Skin of body (tissue), 1 donor: ENCODE measurements at regions not wholly inside any gene's neighbourhood (a gene's known extent, or its start where the extent isn't known, plus 50 kb on each side); places are given as distances from the start of the nearest gene placed in this dataset.
A peak's percentile ranks its signal among the peaks of the same experiment; 100 is the strongest.

Source experiments
- DNase-seq: peaks from one replicate; lab custom pipeline; 2025; lab: John Stamatoyannopoulos, UW

DNA sequence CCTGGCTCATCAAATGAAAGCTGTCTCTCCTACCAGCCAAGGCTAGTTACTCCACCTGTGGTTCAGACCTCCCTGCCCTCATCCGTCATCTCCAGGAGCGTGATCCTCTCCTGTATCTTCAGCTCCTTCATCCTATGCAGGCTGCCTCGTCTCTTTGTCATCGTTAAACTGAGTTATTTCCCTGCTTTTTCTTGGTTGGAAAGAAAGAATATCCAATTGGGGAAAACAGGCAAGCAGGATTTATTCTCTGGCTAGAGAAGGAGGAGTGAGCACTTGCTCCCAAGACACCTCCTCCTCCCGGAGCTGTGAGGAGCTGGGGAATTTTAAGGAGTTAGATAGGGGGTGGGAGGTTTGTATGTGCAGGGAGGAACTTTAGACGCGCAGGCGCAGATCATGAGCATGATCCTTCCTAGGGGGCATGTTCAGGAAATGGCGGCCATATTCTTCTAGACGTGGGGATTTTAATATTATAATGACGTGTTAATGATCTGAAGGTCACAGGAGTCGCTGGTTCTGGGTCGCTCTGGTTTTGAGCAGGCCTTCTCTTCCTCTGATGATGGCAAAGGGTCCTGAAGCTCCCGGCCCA, 156.4 kb upstream of the KL start:
- no peak for DNase-seq

DNA sequence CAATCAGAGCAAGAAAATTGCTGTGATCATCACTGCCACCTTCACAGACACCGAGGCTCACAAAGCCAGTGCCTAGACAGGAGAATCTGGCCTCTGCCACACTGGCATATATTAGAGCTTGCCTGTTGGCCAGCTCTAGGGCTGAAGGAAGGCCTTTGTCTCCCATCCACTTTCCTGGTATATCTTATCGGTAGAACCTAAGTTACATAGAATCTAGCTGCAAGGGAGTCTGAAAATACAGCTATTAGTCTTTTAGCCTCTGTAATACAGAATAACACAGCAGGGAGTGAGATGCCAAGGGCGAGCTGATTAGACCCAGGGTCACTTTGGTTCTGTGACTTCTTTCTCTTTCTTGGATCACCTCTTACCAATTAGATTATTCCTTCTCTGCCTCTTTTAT, 154.9 kb upstream of the KL start:
- DNase-seq: no peak

DNA sequence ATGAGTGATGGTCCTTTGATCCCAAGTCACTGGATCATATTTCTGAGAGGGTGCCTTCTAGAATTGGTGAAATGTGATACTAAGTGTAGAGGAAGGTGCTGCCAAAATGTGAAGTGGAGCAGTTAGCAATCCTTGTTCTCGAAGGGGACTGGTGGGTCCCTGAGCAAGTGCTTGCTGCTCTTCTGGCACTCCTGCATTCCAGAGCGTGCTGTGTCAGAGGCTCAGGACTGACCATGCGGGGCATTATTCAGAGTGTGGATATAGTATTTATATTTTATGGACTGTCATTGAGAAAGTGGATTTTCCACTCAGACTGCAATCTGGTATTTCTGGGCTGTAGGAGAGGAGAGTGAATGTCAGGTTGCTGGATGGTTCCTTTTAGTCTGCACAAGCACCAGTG, 152.6 kb upstream of the KL start:
- DNase-seq: no peak

- no peak for DNase-seq
Measured at GRCh38 chr13:32866921-32867320, 149.3 kb upstream of the KL start.

- DNase-seq: no peak
Measured at GRCh38 chr13:32877491-32877890, 138.7 kb upstream of the KL start.

DNA sequence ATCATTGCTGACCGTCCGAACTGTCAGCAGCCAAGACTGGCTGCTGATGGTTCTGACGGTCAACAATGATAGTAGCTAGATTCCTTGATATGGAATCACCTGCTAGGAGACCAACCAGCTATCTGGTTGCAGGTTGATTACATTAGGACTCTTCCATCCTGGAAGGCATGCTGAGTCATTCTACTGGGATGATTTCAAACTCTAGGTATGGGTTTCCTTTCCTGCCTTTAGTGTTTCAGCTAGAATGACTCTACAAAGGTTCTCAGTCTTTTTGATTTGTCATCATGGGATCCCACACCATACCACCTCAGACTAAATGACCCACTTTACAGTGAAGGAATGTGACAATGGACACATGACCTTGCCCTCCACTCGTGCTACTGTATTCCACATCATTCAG, 138.1 kb upstream of the KL start:
- DNase-seq: no peak

DNA sequence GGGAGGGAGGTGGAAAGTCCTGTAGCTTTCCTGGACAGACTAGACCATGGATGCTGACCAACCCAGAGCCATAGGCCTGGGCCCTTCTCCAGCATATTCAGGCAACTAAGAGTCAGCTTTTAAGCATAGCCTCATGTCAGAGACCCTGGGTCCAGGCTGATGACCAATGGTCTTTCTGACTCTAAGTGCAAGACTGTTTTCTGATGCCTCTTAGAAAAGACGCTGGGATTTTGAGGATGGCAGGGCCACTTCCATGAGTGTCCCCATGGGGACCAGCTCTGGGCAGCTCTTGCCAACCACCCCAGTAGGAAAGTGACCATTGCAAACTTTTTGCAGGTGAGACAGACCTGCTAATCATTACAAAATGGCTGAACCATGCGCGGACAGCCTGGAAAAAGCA, 135.6 kb upstream of the KL start:
- DNase-seq: no peak

DNA sequence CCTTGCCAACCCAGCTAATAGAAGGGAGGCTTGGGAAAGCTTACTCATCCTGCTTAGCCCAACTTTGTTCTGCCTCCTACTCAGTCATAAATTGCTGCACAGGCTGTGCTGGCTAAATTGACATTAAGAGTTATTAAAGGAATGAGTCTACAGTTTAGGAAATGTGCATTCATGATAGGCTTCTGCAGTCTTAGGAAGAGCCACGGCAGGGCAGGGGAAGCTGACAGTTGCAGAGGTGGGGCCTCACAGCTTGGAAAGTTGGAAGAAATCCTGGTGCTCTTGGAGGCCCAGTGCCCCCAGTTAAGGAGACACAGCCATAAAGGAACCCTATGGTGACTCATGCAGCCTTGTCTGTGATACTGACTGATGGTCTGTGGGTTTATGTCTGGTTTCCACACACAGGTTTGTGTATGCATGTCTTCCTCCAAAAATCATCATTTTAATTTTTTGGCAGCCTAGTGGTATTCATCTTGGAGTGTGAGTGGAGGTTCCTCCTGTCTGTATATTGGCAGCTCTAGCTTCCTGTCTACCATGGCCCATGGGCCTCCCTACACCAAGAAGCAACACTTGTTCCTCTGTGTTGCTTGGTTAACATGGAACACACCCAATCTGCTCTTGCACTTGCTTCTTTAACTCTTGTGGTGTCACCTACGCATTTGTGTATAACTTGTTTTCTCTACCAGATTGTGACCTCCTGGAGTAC, 135.0 kb upstream of the KL start:
- DNase-seq: peak; percentile 61

DNA sequence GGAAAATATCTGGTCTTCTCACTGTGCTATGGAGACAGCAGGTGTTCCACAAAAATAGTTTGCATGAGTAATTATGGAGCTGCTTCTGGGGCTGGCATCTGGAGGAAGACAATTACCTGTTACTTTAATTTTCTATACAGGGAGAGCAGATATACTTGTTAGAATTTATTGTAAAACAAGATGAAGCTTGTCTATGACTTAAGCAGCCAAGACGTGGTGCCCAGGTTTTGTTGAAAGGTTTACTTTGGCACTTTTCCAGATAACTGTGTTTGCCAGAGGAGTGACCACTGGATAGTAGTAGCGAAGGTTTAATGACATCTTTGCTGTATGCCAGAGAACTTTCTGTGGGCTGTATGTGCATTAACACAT, 134.5 kb upstream of the KL start:
- no peak for DNase-seq

DNA sequence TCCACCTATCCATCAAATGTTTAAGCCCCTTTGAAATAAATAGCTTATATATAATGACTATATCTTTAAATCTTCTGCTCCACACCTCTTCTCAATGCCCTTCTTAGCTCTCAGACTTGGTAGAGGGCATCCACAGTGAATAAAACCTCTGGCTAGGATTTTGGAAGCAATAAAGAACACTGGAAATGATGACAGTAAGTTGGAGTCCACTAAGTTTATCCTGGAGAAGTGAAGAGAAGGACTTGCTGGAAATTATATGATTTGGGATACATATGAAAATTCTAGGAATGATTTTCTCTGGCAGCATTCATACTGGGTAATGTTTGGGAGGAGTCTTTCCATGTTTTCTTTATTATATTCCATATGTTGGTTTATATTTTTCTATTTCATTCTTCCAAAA, 133.5 kb upstream of the KL start:
- peak; percentile 83 for DNase-seq

GRCh38 chr13:32883474-32883873, 132.7 kb upstream of the KL start:
- no peak for DNase-seq

DNA sequence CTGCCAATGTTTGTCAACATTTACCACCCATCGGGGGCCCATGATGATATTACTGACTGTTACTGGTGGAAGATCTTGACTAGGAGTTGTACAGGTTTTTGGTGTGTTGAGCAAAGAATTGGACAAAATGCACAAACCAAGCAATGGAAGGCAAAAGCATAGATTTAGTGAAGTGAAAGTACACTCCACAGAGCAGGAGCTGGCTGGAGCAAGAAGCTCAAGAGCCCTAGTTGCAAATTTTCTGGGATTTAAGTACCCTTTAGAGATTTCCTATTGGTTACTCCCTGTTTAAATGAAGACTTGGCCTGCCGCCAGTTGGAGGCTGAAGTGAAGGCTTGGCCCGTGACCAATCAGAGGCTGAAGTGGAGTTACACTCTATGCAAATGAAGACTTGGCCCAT, 128.6 kb upstream of the KL start:
- DNase-seq: no peak

DNA sequence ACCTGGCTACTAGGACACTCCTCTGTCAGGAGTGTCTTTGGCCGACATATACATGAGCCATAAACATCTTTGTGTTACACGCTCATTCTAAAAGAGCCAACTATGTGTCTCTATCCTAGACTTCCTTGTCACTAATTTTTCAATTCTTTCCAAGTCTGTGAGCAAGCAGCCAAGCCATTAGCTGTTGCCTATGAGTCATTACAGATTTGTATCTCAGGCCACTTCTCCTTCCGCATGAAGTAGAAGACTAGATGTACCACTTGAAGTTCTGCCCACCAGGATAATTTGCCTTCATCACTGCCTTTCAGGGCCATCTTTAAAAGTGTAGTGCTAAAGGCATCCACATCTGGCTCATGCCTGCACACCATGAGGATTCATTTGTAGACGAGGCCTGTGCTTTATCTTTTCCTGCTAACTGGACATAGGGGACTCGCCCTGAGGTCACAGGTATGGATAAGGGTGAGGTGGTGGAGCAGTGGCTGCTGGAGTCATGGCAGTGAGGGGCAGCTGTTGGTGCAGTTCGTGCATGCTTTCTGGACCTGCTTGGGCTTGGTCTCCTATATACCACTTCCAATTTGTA, 126.1 kb upstream of the KL start:
- no peak for DNase-seq

GRCh38 chr13:32893176-32893575, 123.0 kb upstream of the KL start:
- DNase-seq: no peak

DNA sequence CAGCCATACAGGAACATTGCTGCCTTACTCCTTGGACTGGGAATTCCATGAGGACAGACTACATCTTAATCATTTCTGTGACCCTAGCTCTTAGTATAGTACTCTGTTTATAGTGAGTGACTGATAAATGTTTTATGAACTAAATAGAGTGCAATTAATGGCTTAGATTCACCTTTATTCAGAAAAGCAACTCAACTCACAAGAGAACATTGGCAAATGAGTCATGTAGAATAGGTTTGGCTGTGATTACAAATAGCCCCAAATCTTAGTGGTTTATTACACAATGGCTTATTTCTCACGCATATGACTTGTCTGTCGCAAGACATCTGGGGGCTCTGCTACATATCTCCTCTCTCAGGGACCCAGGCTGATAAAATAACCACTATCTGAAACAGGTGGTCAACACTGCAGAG, 121.6 kb upstream of the KL start:
- DNase-seq: no peak

DNA sequence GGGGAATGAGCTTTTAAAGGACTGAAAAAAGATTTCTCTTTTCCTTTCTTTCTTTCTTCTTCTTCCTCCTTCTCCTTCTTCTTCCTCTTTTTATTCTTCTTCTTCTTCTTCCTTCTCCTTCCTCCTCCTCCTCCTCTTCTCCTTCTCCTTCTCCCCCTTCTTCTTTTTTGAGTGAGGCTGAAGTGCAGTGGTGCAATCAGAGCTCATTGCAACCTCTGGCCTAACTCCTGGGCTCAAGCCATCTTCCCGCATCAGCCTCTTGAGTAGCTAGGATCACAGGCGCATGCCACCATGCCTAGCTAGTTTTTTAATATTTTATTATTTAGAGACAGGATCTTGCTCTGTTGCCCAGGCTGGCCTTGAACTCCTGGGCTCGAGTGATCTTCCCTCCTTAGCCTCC, 120.9 kb upstream of the KL start:
- DNase-seq: no peak

- DNase-seq: no peak
Measured at GRCh38 chr13:32897296-32897695, 118.9 kb upstream of the KL start.

DNA sequence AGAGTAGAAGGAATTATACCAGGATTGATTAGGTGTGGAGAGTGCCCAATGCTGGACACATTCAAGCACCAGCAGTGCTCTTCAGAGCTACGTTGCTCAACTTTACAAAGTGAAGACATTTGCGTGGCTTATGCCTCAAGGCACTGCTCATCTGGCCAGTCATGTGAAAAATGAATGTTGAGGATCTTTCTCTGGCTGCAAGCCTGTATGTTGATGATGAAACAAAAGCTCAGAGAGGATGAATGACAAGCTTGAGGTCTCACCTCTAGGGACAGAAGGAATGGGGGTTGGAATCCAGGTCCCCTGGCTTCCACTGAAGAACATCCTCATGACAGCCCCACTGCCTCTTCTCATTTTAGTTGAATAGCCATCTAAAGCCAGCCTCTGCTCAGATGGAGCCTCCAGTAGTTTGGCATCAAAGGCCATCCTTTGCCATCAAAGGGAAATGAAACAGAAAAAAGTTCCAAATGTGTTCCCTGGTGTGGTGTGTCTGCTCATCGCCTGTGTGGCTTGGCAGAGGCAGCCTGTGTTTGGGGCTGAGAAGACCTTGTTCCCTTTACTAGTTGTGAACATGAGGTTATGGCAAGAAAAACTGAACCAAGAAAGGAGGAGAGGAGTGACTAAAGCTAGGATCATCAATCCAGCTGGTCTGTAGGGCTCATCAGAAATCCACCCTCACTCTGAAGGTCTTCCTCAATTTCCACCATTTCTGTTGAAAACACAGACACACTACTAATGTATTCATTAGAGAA, 114.0 kb upstream of the KL start:
- DNase-seq: peak; percentile 65

DNA sequence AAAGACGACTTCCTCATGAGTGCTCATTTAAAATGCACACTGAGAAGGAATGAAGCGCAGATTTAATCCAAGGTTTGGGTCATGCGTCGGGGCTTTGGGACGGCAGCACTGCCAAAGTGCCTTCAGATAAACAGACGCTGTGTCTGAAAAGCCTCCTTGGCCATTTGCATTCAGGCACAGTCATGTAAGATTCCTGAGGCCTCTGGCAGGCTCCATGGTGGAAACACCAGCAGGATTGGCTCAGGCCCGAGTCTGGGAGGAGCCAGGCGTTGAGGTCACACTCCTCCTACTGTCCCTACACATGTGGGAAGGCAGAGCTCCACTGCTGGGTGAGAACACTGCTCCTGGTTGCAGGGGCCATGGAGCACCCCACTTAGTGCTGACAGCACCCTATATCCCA, 113.3 kb upstream of the KL start:
- peak; percentile 81 for DNase-seq

- no peak for DNase-seq
Measured at GRCh38 chr13:32903720-32904119, 112.5 kb upstream of the KL start.

GRCh38 chr13:32904266-32904665, 112.0 kb upstream of the KL start:
- peak; percentile 55 for DNase-seq

GRCh38 chr13:32905063-32905863, 111.0 kb upstream of the KL start:
- no peak for DNase-seq
